K562 (cell line): ENCODE measurements at regions not wholly inside any gene's neighbourhood (a gene's known extent, or its start where the extent isn't known, plus 50 kb on each side); places are given as distances from the start of the nearest gene placed in this dataset.

Experiments
- BMI1 ChIP-seq: fragments of 150-350 bp; IDR thresholded peaks from 2 replicates; pipeline ENCODE4 v1.6.1; 2014; ENCODE audit warnings: low read length
- CCAR2 ChIP-seq: fragments of 200-400 bp; formaldehyde crosslinking; IDR thresholded peaks from 2 replicates; pipeline ENCODE4 v1.6.1; 2017; ENCODE audit warnings: mild to moderate bottlenecking, low read depth, low read length
- COPS2 ChIP-seq: fragments of 450-650 bp; conservative IDR thresholded peaks from 2 replicates; pipeline ENCODE4 v1.6.1; 2016; ENCODE audit warnings: mild to moderate bottlenecking, moderate library complexity
- CTBP1 ChIP-seq: fragments of 450-650 bp; IDR thresholded peaks from 2 replicates; pipeline ENCODE4 v1.6.1; 2016; ENCODE audit warnings: borderline replicate concordance
- ELF4 ChIP-seq: fragments of 450-650 bp; formaldehyde crosslinking; IDR thresholded peaks from 2 replicates; pipeline ENCODE4 v1.4.0; 2022; ENCODE audit warnings: missing genetic modification characterization
- GABPA ChIP-seq: fragments of 200-800 bp; sonication (Bioruptor generic); conservative IDR thresholded peaks from 2 replicates; pipeline ENCODE4 v1.6.1; 2016; ENCODE audit warnings: low read depth, missing genetic modification characterization, missing compliant biosample characterization
- HES1 ChIP-seq: fragments of 450-650 bp; IDR thresholded peaks from 2 replicates; pipeline ENCODE4 v1.6.1; 2016; ENCODE audit warnings: low read depth, mild to moderate bottlenecking, moderate library complexity
- HNRNPH1 ChIP-seq: fragments of 200-400 bp; formaldehyde crosslinking; optimal IDR thresholded peaks from 2 replicates; pipeline ENCODE3; 2017; ENCODE audit warnings: low read depth, mild to moderate bottlenecking, low read length, moderate library complexity
- LARP7 ChIP-seq: fragments of 450-650 bp; IDR thresholded peaks from 2 replicates; pipeline ENCODE4 v1.6.1; 2016
- MEF2A ChIP-seq: IDR thresholded peaks from 2 replicates; pipeline ENCODE4 v1.6.1; 2011; ENCODE audit warnings: low read depth, mild to moderate bottlenecking, low read length, moderate library complexity; ENCODE audit not compliant: control insufficient read depth
- MYBL2 ChIP-seq, 2 experiments: fragments of 450-650 bp in 1 of 2; sonication (generic) in 1 of 2; formaldehyde crosslinking in 1 of 2; IDR thresholded peaks; 2 replicates each; pipeline versions ENCODE4 v1.6.1 to v1.8.1; 2017 to 2022; ENCODE audit warnings: borderline replicate concordance in 1 of 2, inconsistent platforms in 1 of 2, low read depth in 1 of 2, mild to moderate bottlenecking in 1 of 2, missing genetic modification reagents in 1 of 2, moderate library complexity in 1 of 2
- MYC ChIP-seq, 2 experiments: fragments of 250-450 bp in 1 of 2; sonication (Bioruptor Pico) in 1 of 2; IDR thresholded peaks; 2 replicates each; pipeline versions ENCODE4 v1.5.1 to v1.6.1; 2012 to 2021; ENCODE audit warnings: low read depth in 2 of 2, borderline replicate concordance in 1 of 2, improper control_type of control experiment in 1 of 2, low read length in 1 of 2, mild to moderate bottlenecking in 1 of 2, moderate library complexity in 1 of 2
- MYNN ChIP-seq, 2 experiments: sonication (generic); formaldehyde crosslinking in 1 of 2; IDR thresholded peaks; 2 replicates each; pipeline versions ENCODE4 v1.5.0 to v1.6.1; 2016 to 2020; ENCODE audit warnings: antibody characterized with exemption in 1 of 2, missing genetic modification reagents in 1 of 2
- NFYB ChIP-seq: IDR thresholded peaks from 2 replicates; pipeline ENCODE4 v1.6.1; 2011; ENCODE audit warnings: mild to moderate bottlenecking, moderate library complexity; ENCODE audit not compliant: insufficient read length; ENCODE audit errors: extremely low read depth
- POLR3G ChIP-seq: IDR thresholded peaks from 2 replicates; pipeline ENCODE4 v1.6.1; 2011; ENCODE audit not compliant: insufficient read length, insufficient replicate concordance; ENCODE audit errors: extremely low read depth
- TFE3 ChIP-seq: fragments of 450-650 bp; formaldehyde crosslinking; IDR thresholded peaks from 2 replicates; pipeline ENCODE4 v1.4.0; 2020; ENCODE audit warnings: mild to moderate bottlenecking, mixed read lengths
- U2AF2 ChIP-seq: fragments of 200-400 bp; formaldehyde crosslinking; optimal IDR thresholded peaks from 2 replicates; pipeline ENCODE3; 2017; ENCODE audit warnings: low read depth, mild to moderate bottlenecking, low read length
- XRCC5 ChIP-seq: fragments of 200-400 bp; formaldehyde crosslinking; IDR thresholded peaks from 2 replicates; pipeline ENCODE4 v1.6.1; 2017; ENCODE audit warnings: low read depth, mild to moderate bottlenecking, low read length
- YY1 ChIP-seq, 3 experiments: IDR thresholded peaks; 2 replicates each; pipeline ENCODE4 v1.6.1; 2011; ENCODE audit warnings: low read length in 2 of 3, mild to moderate bottlenecking in 2 of 3, moderate library complexity in 2 of 3, borderline replicate concordance in 1 of 3, control low read depth in 1 of 3, low read depth in 1 of 3; ENCODE audit not compliant: insufficient read depth in 3 of 3, insufficient replicate concordance in 2 of 3, control insufficient read depth in 1 of 3, insufficient read length in 1 of 3; ENCODE audit errors: extremely low read depth in 1 of 3
- ZKSCAN3 ChIP-seq: fragments of 250-450 bp; sonication (Bioruptor Pico); IDR thresholded peaks from 2 replicates; pipeline ENCODE4 v1.4.0; 2020
- ZNF212 ChIP-seq: fragments of 450-650 bp; formaldehyde crosslinking; IDR thresholded peaks from 2 replicates; pipeline ENCODE4 v1.4.0; 2020; ENCODE audit warnings: mild to moderate bottlenecking
- ZNF324 ChIP-seq: fragments of 250-450 bp; sonication (Bioruptor Pico); IDR thresholded peaks from 2 replicates; pipeline ENCODE4 v1.4.0; 2020; ENCODE audit warnings: mild to moderate bottlenecking
- ZNF586 ChIP-seq: fragments of 450-650 bp; formaldehyde crosslinking; conservative IDR thresholded peaks from 2 replicates; pipeline ENCODE4 v1.4.0; 2020; ENCODE audit warnings: mild to moderate bottlenecking, moderate library complexity
- ZNF589 ChIP-seq: fragments of 200-800 bp; sonication (Bioruptor generic); IDR thresholded peaks from 2 replicates; pipeline ENCODE4 v1.6.1; 2016; ENCODE audit warnings: low read depth, missing genetic modification characterization, missing compliant biosample characterization
- ZNF77 ChIP-seq: fragments of 250-450 bp; sonication (Bioruptor Pico); IDR thresholded peaks from 2 replicates; pipeline ENCODE4 v1.5.0; 2020
- TF ChIP-seq, protein P1 (sequence below): fragments of 250-450 bp; sonication (Bioruptor Pico); IDR thresholded peaks from 2 replicates; pipeline ENCODE4 v1.6.1; 2021; ENCODE audit warnings: mild to moderate bottlenecking
- TF ChIP-seq, protein P2 (sequence below): fragments of 250-450 bp; sonication (Bioruptor Pico); IDR thresholded peaks from 2 replicates; pipeline ENCODE4 v1.8.0; 2021; ENCODE audit warnings: moderate library complexity, mild to moderate bottlenecking, inconsistent platforms

DNA sequence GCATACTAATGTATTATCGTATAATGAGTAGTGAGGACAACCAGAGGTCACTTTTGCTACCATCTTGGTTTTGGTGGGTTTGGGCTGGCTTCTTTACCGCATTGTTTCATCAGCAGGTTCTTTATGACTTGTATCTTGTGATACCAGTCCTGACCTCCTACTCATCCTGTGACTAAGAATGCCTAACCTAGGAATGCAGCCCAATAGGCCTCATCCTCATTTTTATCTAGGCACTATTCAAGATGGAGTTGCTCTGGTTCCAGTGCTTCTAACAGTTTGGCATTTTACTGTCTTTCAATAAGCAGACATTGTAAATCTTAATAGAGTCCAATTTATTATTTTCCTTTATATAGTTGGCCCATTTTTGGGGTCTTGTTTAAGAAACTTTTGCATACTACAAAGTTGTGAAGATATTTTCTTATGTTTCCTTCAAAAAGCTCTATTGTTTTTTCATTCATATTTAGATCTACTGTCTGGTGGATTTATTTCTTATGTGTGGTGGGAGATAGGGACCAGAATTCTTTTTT is 60.8 kb upstream of the RNU6-1 start (continued):
- TF ChIP-seq MYC (IDR thresholded peaks at IDR 0.05; ENCODE audit: low read depth, low read length), result no peak
- no peak for TF ChIP-seq MYC (CRISPR knock-in tag; IDR thresholded peaks at IDR 0.05; ENCODE audit: borderline replicate concordance, low read depth)
- no peak for TF ChIP-seq COPS2
- TF ChIP-seq ZNF212 (CRISPR knock-in tag), result peak; percentile 82; the same call in 1 of the 2 replicates
- peak; percentile 100 for TF ChIP-seq ZNF589 (CRISPR knock-in tag)
- no peak for TF ChIP-seq ZKSCAN3 (CRISPR knock-in tag)
- TF ChIP-seq, protein P1, sequence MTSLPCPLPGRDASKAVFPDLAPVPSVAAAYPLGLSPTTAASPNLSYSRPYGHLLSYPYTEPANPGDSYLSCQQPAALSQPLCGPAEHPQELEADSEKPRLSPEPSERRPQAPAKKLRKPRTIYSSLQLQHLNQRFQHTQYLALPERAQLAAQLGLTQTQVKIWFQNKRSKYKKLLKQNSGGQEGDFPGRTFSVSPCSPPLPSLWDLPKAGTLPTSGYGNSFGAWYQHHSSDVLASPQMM (CRISPR knock-in tag), result no peak
- TF ChIP-seq MEF2A, result no peak
- 0 out of 2 replicates have a peak, but pooled peaks have one; percentile 37 for TF ChIP-seq CTBP1
- no peak for TF ChIP-seq CCAR2
- peak; percentile 75 for TF ChIP-seq ZNF324 (CRISPR knock-in tag)
- TF ChIP-seq POLR3G, result no peak
- TF ChIP-seq GABPA (tag), result peak; percentile 58
- TF ChIP-seq ZNF586, result no peak
- no peak for TF ChIP-seq U2AF2
- TF ChIP-seq LARP7, result no peak
- no peak for TF ChIP-seq MYBL2 (IDR thresholded peaks at IDR 0.05; ENCODE audit: low read depth)
- TF ChIP-seq MYBL2 (CRISPR knock-in tag; IDR thresholded peaks at IDR 0.05; ENCODE audit: borderline replicate concordance), result no peak
- TF ChIP-seq, protein P2, sequence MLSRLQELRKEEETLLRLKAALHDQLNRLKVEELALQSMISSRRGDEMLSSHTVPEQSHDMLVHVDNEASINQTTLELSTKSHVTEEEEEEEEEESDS (CRISPR knock-in tag), result no peak
- TF ChIP-seq ELF4 (CRISPR knock-in tag), result 0 out of 2 replicates have a peak, but pooled peaks have one; percentile 24
- no peak for TF ChIP-seq MYNN (IDR thresholded peaks at IDR 0.05)
- TF ChIP-seq MYNN (CRISPR knock-in tag; IDR thresholded peaks at IDR 0.05), result no peak
- TF ChIP-seq XRCC5, result no peak
- no peak for TF ChIP-seq HNRNPH1
- no peak for TF ChIP-seq ZNF77
- no peak for TF ChIP-seq NFYB
- no peak for TF ChIP-seq TFE3
- TF ChIP-seq YY1 (IDR thresholded peaks at IDR 0.05; ENCODE audit: borderline replicate concordance in 1 of 3, control insufficient read depth in 1 of 3, extremely low read depth in 1 of 3, insufficient read depth in 3 of 3, insufficient read length in 1 of 3, insufficient replicate concordance in 2 of 3, low read depth in 1 of 3, low read length in 2 of 3), result peak in 1 of 3 experiments; percentile 59
- TF ChIP-seq BMI1, result no peak
- TF ChIP-seq HES1, result no peak
